Amniotic epithelial cell (primary cell): ENCODE measurements at regions not wholly inside any gene's neighbourhood (a gene's known extent, or its start where the extent isn't known, plus 50 kb on each side); places are given as distances from the start of the nearest gene placed in this dataset.

ENCODE experiments used
- DNase-seq: peaks from one replicate; pipeline ENCODE4 v3.0.0-alpha.2; 2010; ENCODE audit warnings: low read depth

DNA sequence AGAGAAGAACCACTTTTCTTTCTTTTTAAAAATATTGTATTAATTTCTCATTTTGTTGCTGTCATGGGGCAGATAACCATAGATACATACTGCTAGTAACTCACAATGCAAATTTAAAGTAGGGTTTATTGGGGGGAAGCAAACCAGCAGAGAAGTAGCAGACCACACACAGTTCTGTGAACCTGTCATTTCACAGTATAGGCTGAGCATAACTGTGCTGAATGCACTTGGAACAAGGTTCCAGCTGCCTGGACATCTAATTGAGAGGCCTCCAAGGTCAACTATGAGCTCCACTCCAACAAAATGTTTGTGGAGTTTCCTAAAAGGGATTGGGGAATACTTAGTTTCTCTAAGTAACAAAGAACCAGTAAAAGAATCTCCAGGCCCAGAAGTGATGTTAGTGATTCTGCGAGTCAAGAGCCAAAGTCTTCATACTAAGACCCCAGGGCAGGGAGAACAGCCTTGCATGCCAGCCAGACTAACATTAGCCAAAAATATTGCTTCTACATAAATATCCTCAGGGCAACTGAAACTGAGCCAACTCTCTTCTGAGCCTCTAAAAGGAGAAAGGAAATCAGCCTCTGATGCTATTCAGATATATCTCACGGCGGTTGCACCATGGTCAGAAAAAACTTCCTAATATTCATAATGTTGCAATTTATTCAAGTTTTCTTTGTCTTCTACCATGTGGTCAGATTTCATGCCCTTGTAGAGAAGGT lies 856.4 kb upstream of the ALCAM start:
- no peak for DNase-seq

DNA sequence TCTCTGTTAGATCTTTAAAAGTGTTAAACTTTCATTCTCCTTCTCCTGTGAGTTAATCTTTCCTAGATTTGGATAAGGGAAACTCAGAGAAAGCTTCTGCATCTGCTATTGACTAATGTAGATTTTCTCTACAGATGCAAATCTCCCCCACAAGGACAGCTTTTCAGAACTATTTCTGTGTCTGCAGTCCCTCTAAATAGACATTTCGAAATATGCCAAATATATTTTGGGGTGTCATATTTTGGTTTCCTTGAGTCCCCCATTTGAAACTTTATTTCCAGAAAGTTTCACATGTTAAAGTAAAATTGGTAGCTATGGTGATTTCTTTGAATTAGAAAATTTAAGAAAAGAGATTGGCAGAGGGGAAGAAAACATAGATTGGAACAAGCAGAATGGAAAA lies 852.3 kb upstream of the ALCAM start:
- no peak for DNase-seq

DNA sequence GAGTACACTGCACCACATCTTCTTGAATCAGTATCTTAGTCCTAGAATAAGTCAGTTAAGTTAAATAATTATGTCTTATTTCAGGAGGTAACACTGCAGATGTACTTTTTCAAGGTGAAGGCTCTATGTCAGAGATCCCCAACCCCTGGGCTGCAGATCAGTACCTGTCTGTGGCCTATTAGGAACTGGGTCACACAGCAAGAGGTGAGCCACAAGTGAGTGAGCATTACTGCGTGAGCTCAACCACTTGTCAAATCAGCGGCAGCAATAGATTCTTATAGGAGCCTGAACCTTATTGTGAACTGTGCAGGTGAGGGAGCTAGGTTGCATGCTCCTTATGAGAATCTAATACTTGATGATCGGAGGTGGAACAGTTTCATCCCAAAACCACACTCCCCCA lies 851.9 kb upstream of the ALCAM start:
- no peak for DNase-seq

- DNase-seq: no peak
Observed at GRCh38 chr3:104519068-104519467, 847.6 kb upstream of the ALCAM start.

GRCh38 chr3:104519468-104520227 lies 847.1 kb upstream of the ALCAM start:
- no peak for DNase-seq

DNA sequence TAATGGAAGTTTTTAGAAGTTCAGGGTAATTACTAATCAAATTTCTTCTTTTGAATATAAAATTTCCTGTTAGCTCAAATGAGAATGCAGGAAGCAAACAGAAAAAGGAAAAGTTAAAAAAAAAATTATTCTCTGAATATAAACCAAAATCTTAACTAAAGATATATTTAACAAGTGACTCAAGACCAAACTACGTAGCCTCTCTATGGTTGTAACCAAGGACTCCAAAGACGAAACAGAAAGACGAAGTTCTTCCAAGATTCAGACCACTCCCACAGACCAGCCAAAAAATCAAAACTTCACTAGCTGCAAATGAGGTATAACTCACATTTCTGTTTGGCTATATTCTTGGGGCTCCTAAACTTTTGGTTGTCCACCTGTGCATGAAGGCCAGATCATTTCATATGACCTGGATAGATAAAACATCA lies 846.5 kb upstream of the ALCAM start:
- DNase-seq: no peak

- DNase-seq: no peak
Observed at GRCh38 chr3:104521606-104522336, 844.9 kb upstream of the ALCAM start.

- no peak for DNase-seq
Observed at GRCh38 chr3:104523136-104523535, 843.6 kb upstream of the ALCAM start.

GRCh38 chr3:104526901-104527401 lies 839.8 kb upstream of the ALCAM start:
- DNase-seq: no peak

GRCh38 chr3:104530934-104531333 lies 835.8 kb upstream of the ALCAM start:
- DNase-seq: no peak

DNA sequence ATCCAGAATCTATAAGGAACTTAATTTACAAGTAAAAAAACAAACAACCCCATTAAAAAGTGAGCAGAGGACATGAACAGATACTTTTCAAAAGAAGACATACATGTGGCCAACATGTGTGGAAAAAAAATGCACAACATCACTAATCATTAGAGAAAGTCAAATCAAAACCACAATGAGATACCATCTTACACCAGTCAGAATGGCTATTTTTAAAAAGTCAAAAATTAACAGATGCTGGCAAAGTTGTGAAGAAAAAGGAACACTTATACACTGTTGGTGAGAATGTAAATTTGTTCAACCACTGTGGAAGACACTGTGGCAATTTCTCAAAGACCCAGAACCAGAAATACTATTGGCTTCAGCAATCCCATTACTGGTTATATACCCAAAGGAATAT lies 830.0 kb upstream of the ALCAM start:
- DNase-seq: no peak

DNA sequence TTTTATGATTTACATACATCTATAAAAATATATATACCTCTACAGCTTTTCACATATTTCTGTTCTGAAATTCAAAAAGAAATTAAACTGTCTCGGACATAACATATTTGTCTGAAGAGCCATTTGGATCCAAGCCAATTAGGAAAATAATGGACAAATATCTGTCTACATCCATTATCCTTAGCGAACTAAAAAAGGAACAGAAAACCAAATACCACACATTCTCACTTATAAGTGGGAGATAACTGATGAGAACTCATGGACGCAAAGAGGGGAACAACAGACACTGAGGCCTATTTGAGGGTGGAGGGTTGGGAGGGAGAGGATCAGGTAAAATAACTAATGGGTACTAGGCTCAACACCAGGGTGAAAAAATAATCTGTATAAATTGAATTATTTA lies 829.4 kb upstream of the ALCAM start:
- no peak for DNase-seq

- DNase-seq: peak; percentile 33
Observed at GRCh38 chr3:104546301-104546700, 820.4 kb upstream of the ALCAM start.

DNA sequence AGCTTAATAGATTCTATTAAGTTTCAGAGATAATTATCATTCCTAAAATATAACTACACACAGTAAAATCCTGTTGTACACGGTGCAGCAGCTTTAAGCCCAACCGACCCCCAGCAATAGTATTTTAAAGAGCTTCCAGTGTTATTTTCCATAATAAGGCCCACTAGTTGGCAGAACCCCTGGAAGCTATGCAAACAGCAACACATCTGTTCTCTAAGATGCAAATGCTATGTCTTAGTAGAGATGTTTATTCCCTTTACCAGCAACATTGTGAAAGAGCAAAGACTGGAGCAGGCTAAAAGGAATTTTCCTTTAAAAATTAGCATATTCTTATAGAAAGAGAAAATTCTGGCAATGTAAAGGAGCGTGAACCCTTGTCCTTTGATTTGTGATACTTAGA lies 819.7 kb upstream of the ALCAM start:
- no peak for DNase-seq

GRCh38 chr3:104548401-104548800 lies 818.3 kb upstream of the ALCAM start:
- DNase-seq: no peak

DNA sequence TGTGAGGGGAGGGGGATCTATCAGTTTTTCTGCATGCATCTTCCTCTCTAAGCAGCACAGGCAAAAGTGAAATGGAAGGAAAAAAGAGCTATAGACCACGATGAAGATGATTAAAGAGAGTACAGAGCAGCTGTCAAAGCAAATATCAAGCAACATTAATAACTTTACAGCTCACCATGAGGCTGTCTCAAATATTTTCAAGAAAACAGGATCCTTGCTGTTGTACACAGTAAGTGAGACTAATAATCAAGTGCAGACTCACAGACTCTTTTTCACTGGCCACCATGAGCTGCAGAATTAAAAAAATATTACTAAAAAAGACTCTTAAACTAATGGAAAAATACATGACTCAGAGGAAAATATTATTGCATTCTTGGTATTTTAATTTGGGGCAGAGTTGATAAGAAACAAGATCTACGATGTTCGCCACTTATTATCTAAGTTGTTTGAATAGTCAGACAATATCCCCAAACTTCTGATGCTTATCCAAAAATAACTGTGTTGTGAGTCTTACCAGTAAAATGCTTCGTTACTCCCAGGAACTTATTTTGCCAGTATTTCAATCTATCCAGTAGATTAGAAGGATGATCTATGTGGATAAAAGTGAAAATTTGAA lies 817.5 kb upstream of the ALCAM start:
- DNase-seq: peak; percentile 43

DNA sequence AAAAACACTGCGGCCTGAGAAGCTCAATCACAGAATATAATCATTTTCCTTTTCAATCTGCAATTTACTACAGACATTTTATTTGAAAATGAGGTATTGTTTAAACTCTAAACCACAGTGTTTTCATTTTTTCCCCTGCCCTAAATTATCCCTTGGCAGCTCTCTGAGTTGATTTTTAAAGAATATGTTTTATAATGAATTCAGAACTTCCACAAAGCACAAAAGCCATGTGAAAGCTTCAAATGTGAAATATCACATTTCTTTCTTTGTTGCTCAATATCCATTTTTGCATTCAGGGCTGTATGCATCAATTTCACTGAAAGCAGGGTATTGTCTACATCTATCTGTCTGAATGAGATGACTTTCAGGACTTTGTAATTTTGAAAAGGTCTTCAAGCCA lies 813.6 kb upstream of the ALCAM start:
- DNase-seq: no peak

- peak; percentile 2 for DNase-seq
Observed at GRCh38 chr3:104554425-104554824, 812.3 kb upstream of the ALCAM start.

- no peak for DNase-seq
Observed at GRCh38 chr3:104555728-104556127, 811.0 kb upstream of the ALCAM start.

DNA sequence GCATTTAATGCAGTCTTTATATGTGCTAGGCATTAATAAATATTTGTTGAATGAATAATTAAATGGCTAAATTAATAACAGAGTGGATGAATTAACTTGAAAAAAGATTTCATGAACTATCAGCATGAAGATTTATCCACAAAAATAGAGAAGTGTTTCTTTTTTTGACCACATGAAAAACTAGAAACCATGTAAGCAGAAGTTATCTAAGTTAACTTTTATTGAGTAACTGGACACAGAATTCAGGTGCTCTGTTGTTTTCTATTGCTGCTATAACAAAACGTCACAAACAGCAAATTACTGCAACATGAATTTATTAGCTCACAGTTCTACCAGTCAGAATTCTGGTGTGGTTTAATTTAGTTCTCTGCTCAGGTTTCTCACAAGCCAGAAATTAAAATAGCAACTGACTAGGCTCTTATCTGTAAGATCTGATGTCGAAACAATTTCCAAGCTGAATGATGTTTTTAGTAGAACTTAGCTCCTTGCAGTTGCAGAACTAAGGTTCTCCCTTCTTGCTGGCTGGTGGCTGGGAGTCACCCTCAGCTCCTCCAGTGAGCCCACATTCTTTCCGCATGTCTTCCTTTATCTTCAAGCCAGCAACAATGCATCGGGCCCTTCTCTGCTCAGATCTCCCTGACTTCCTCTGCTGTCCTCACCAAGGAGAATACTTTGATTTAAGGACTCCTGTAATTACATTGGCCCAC lies 810.2 kb upstream of the ALCAM start:
- DNase-seq: peak; percentile 80

- no peak for DNase-seq
Observed at GRCh38 chr3:104561324-104561723, 805.4 kb upstream of the ALCAM start.
